GM21367 (cell line): ENCODE measurements at regions not wholly inside any gene's neighbourhood (a gene's known extent, or its start where the extent isn't known, plus 50 kb on each side); places are given as distances from the start of the nearest gene placed in this dataset.
A peak's percentile ranks its signal among the peaks of the same experiment; 100 is the strongest.
"Not testable (repeated sequence)": the region's sequence is repeated elsewhere in the genome, so short reads cannot be mapped to it uniquely, and the experiment has no call there.

Experiments
- ATAC-seq: cut with Tn5 transposase; IDR thresholded peaks from one replicate; pipeline ENCODE4 v1.9.1; 2021; ENCODE audit not compliant: unreplicated experiment

DNA sequence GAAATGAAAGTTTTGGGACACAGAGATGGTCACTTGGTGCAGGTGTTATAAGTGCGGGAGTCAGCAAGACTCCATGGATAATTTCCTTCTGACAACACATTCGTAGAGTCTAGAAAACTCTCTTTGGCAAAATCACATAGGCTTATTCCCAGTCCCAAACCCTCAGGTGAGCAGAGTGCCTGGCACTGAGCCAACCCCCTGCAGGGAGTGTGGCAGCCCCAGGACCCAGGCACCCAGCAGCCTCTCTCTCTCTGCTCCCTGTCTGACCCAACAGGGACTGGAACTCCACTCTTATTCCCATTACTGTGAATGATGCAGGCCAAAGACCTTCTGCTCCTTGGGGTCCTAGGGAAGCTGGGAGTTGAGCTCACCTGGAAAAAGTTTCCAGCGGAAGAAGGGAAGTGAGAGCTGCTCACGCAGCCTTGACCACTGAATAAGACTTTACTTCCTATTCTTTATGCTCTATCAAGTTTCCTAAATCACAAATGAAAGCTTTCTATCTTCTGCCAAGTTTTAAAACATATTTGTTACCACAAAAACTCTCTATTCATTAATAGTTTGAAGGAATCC is 132.6 kb upstream of the ETV3 start:
- no peak for ATAC-seq

- ATAC-seq = peak; percentile 75
These were observed 131.6 kb upstream of the ETV3 start for GRCh38 chr1:157269656-157270375.

DNA sequence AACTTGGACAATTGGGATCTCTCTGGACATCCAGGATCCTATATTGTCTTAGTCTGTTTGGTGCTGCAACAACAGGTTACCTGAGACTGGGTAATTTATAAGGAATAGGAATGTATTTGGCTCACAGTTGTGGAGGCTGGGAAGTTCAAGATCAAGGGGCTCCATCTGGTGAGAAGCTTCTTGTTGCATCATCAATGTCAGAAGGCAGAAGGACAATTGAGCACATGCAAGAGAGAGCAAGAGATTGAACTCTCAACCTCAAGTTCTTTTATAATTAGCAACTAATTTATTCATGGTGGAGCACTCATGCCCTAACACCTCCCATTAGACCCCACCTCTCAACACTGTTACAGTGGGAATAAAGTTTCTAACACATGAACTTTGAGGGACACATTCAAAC is 124.7 kb upstream of the ETV3 start:
- no peak for ATAC-seq

DNA sequence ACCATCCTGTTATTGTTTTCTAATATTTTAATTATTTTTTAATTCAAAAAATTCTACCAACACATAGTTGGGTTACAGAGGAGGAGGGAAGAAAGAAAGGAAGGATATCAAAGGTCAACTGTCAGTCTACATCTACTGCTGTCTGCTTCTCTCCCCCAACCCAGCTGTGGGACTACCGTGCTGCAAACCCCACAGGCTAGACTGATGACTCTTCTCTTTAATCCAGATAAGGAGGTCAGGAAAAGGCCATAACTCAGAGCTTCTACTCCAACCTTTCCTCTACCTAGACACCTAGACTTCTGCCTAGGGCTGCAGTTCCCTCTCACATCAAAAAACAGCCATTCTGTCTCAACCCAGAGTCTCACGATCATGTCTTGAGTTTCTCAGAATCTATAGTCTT is 124.2 kb upstream of the ETV3 start:
- no peak for ATAC-seq

DNA sequence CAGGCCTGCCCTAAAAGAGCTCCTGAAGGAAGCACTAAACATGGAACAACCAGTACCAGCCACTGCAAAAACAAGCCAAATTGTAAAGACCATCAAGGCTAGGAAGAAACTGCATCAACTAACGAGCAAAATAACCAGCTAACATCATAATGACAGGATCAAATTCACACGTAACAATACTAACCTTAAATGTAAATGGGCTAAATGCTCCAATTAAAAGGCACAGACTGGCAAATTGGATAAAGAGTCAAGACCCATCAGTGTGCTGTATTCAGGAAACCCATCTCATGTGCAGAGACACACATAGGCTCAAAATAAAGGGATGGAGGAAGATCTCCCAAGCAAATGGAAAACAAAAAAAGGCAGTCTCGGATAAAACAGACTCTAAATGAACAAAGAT is 117.7 kb upstream of the ETV3 start:
- not testable (repeated sequence) for ATAC-seq

- ATAC-seq = not testable (repeated sequence)
These were observed 116.0 kb upstream of the ETV3 start for GRCh38 chr1:157254183-157254582.

DNA sequence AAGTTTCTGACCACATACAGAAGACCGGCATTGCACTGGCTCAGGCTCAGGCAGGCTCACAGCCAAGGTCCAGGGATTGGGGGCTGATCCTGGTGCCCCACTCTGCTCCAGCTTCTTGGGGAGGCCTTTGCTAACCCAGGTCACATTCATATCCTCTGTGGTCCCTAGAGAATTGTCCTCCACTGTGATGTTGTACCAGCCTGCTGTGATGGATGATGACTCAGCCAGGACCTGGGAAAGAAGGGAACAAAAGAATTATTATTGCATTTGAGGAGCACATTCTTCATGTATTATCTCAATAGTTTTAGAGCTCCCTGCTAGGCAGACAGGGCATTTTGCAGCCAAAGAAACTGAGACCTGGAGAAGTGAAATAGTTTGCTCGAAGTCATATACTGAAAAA is 114.3 kb upstream of the ETV3 start:
- ATAC-seq = no peak

DNA sequence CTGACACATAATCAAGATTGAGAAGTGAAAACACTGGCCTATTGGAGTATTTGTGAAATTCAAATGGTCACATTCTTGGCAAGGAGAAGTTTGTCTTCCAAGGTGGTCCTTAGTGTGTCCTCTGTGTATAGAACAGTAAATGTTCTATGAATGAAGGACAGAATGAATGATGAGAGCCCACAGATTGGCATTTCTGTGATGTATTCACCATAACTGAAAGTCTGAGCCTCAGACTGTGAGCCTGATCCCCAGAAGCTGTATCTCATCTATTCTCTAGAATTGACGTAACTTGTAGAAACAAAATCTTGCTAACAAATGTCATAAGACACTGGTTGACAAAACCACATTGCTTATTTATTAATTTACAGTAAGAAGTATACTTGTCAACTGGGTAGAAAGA is 111.5 kb upstream of the ETV3 start:
- no peak for ATAC-seq

GRCh38 chr1:157249326-157249725 is 111.1 kb upstream of the ETV3 start:
- ATAC-seq = peak; percentile 37

DNA sequence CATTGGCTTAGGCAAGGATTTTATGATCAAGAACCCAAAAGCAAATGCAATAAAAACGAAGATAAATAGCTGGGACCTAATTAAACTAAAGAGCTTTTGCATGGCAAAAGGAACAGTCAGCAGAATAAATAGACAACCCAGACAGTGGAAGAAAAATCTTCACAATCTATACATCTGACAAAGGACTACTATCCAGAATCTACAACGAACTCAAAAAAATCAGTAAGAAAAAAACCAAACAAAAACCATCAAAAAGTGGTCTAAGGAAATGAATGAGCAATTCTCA is 109.5 kb upstream of the ETV3 start:
- not testable (repeated sequence) for ATAC-seq

DNA sequence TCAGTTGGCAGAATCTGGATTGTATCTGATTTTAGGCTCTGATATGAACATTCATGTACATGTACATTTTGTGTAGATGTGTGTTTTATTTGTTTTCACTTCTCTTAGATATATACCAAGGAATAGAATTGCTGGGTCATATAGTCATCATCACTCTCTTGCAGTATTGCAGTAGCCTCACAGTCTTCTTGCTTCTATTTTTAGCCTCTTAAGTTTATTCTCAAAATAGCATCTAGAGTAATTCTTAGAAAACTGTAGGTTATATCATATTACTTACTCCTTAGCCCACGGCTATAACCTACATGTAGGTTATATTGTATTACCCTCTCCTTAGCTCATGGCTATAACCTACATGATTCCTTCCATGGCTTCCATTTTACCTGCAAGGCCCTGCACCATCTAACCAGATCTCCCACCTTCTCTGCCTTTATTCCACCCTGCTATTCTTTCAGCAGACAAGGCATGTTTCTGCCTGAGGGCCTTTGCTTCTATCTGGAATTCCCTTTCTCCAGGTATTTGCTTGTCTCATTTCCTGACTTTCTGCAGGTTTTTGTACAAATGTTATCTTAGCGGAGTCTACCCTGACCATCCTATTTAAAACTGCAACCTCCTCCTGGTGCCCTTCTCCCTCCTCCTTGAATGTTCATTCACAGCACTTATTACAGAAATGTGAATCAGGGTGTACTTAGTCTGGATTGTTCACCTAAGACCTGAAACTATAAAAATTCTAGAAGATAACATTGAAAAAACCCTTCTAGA is 109.0 kb upstream of the ETV3 start:
- ATAC-seq = no peak

DNA sequence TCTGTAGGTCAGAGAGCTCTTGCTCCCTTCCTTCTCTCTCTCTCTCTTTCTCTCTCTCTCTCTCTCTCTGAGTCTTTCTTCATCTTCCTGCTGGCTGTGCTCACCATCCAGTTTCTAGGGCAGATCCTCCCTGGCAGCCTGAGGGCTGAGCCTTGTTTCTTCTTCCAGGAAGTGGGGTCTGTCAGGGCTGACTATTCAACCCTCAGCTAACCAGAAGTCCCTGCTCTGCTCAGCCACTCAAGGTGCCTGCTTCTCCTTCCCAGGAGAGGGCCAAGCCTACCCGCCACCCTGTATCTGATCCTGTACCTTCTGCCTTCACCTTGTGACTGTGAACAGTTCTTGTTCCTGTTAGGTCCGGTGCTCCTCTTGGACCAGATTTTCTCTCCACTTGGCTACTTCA is 107.6 kb upstream of the ETV3 start:
- ATAC-seq = no peak

DNA sequence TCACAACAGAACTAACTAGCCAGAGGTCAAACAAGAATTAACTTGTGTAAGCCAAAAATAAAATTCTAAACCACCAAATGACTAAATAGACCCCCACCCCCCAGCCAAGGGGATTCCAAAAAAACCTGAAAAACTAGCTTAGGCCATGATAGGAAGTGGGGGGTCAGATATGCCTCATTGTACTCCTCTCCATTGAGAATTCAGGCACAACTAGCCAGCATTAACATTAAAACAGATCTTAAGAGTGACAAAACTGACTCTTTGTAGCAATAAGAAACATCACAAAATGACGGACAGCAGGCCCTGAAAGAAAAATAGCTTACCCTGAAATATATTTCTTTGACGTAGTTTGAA is 103.0 kb upstream of the ETV3 start:
- ATAC-seq = no peak

DNA sequence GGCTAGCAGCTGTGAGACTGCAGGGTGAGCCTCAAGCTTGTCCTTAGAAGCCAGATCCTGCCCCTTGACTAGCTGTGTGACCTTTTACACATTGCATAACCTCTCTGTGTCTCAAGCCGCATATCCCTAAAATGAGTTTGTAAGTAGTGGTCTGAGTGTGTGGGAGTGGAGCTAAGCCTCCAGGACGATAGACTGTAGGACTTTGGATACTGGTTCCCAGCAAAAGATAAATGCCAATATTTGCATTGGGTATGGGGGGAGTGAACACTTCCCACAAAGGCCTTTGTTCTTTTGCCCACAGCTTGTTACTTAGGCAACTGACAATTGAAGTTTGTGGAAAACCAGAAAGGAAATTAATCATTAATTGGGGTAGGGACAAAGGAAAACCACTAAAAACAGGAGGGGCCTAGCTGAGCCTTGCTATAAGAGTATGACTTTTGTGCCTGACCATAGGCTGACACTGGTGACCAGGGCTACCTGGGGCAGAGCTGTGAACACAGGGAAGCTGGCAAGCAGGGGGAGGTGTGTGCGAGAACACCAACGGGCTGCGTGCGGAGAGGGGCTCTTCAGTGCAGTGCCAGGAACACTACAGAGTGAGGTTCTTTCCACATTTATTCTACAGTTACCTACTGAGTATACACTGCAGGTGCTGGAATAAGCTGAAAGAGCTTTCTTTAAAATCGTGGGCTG is 102.4 kb upstream of the ETV3 start:
- ATAC-seq = no peak

- no peak for ATAC-seq
These were observed 101.7 kb upstream of the ETV3 start for GRCh38 chr1:157239936-157240335.

GRCh38 chr1:157238585-157238984 is 100.4 kb upstream of the ETV3 start:
- no peak for ATAC-seq

GRCh38 chr1:157237981-157238380 is 99.8 kb upstream of the ETV3 start:
- no peak for ATAC-seq

GRCh38 chr1:157237522-157237921 is 99.3 kb upstream of the ETV3 start:
- no peak for ATAC-seq

DNA sequence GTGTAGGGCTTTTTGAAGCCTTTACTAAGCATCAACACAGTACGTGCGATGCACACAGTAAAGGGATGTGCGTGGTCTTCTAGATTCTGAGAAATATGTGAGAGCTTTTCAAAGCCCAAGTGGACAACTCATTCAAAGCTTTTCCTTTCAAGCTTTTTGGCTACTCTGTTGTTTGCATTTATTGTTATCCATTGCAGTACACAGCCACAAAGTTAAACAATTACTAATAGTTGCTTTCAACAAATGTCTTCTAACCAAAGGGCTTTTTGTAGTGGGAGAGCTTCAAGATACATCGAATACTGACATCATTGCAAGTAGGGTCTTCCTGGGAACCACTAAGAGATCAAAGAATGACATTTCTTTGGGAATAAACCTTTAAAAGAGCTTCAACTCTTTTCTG is 97.9 kb upstream of the ETV3 start:
- ATAC-seq = no peak

- no peak for ATAC-seq
These were observed 97.1 kb upstream of the ETV3 start for GRCh38 chr1:157235307-157235706.

- ATAC-seq = no peak
These were observed 96.6 kb upstream of the ETV3 start for GRCh38 chr1:157234705-157235273.

DNA sequence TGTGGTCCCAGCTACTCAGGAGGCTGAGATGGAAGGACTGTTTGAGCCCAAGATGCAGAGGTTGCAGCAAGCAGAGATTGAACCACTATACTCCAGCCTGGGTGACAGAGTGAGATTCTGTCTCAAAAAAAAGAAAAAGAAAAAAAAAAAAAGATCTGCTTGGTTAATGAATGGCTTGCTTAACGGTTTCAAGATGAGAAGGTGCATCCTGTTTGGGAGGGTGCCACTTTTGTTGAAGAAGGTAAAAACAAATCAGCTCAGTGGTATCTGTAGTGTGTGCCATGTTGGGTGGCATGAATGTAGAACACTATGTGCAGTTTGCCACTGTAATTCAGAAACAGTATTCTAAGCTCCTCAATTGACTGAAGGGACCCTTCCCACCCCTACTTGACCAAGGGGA is 94.9 kb upstream of the ETV3 start:
- peak; percentile 49 for ATAC-seq
